NCI-H2081 (cell line): ENCODE measurements at regions not wholly inside any gene's neighbourhood (a gene's known extent, or its start where the extent isn't known, plus 50 kb on each side); places are given as distances from the start of the nearest gene placed in this dataset.
"Not testable (repeated sequence)": the region's sequence is repeated elsewhere in the genome, so short reads cannot be mapped to it uniquely, and the experiment has no call there.

Source experiments
- DNase-seq, 2 experiments: peaks; one replicate each; lab custom pipeline; 2025; lab: John Stamatoyannopoulos, UW

- DNase-seq = no peak
Measured at GRCh38 chr18:42544901-42545300, 570.6 kb downstream of the RIT2 start.

DNA sequence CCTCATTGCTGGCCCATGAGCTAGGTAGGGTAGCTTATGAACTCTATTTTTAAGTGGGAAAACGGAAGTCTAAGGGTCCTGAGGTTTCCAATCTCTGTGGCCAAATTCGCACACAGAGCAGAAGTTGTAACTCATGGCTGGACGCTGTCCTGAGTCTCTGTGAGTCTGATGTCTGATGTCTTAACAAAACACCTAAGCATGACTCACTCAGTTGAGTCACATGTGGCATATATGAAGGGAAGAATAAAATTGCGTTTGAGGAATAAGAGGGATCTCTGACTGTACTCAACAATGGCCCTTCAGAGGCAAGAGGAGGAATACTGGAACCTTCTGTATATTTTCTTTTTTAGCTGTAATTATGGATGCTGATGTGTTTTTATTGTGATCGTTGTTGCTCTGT, 569.7 kb downstream of the RIT2 start:
- DNase-seq = no peak

DNA sequence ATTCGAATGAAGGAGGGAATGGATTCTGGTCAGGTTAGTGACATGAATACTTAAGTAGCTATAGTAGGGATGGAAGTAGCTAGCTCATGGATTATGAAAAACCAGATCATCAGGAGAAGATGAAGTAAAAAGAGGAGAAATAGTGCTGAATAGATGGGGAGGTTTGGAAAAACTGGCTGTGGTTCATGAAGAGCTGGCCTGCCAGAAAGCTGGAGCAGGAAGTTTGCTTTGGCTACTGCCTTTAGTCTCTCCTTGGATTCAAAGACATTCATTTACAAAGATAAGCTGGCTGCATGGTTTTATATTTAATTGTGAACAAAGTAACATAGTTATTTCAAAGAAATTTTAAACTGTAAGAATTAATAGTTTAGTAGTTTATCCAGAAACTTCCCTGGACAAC, 567.0 kb downstream of the RIT2 start:
- no peak for DNase-seq

- no peak for DNase-seq
Measured at GRCh38 chr18:42549596-42549995, 565.9 kb downstream of the RIT2 start.

GRCh38 chr18:42552559-42552958, 562.9 kb downstream of the RIT2 start:
- not testable (repeated sequence) for DNase-seq

- DNase-seq = no peak
Measured at GRCh38 chr18:42559069-42559690, 556.3 kb downstream of the RIT2 start.

GRCh38 chr18:42561521-42561920, 554.0 kb downstream of the RIT2 start:
- DNase-seq = no peak

DNA sequence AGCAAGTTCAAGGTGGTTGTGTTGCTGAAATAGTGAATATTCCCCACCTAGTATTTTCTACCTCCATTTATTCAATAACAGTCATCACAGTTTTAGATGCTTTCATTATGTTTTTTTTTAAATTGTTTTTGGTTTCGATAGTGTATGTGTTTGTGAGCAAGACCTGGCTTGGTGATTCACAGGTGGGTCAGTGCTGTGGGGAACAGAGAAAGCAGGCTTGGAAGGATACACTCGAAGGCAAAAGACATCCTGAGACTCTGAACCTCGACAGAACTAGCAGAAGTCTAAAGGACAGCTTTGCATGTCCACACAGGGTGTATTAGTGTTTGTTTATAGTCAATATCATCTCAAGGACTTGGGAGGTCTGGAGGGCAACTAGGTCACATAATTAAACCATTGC, 551.5 kb downstream of the RIT2 start:
- DNase-seq = no peak

DNA sequence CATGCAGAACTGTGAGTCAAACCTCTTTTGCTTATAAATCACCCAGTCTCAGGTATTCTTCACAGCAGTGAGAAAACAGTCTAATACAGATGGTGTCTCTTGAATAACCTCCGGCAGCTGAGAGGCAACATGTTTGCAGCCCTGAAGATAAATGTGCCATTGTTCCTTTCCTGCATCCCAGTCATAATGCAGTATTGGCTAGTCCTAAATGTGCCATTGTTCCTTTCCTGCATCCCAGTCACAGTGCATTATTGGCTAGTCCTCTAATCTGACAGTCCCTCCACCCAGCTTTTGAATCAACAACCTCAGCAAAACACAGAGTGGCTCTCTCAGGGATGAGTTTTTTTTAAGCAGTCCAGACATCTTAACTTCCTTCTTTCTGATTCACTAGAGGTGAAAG, 550.7 kb downstream of the RIT2 start:
- no peak for DNase-seq

GRCh38 chr18:42568773-42569172, 546.7 kb downstream of the RIT2 start:
- DNase-seq = no peak

DNA sequence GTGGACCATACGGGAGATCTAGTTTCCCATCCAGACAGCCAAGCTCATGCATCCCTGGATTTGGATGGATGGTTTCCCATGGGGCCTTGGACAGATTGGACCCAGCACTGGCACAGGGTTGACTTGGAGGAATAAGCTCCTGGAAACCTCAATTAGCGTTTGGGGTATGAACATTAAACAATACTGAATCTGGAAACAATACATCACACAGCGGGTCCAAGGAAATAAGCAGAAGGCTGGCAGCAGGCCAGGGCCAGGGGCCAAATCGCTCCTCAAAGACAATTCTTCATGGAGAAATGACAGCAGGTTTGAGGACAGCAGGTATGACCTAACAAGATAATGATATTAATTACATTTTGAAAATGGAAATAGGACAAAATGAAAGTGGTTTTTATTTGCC, 540.6 kb downstream of the RIT2 start:
- DNase-seq = peak; percentile 91 to 96

DNA sequence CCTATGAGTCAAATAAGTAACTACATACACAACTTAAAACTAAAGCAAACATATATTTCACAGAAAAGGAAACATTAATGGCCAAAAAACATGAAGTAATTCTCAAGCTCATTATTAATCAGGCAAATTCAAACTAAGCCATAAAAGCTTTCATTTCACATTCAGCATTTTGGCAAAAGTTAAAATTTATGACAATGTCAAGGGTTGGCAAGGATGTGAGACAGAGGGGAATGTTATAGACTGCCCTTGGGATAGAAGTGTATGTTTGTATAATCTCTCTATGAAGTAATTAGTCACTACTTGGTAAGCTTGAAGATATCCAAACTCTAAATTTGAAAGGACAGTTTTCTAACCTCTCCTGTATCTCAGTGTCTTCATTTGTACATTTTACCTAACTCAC, 539.4 kb downstream of the RIT2 start:
- DNase-seq = peak in 1 of 2 experiments; percentile 14

DNA sequence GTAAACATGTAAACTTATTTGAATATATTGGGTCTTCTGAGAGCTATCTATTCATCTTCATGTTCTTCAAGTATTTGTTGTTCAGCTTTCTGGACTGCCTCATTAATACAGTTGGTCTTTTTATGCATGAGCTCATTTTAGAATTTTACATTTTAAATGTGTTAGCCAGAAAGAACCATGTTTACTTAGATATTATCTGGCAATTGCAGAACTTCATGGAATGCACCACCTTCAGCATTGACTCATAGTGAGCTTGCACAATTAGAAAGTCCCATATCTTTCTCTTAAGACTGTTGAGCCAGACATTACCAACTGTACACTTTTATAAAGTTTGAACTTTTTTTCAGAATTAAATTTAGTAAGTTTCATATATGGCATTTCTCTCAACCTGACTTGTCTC, 536.7 kb downstream of the RIT2 start:
- no peak for DNase-seq

GRCh38 chr18:42582266-42582665, 533.2 kb downstream of the RIT2 start:
- no peak for DNase-seq

- DNase-seq = no peak
Measured at GRCh38 chr18:42583283-42583731, 532.2 kb downstream of the RIT2 start.

GRCh38 chr18:42586601-42587000, 528.9 kb downstream of the RIT2 start:
- no peak for DNase-seq

DNA sequence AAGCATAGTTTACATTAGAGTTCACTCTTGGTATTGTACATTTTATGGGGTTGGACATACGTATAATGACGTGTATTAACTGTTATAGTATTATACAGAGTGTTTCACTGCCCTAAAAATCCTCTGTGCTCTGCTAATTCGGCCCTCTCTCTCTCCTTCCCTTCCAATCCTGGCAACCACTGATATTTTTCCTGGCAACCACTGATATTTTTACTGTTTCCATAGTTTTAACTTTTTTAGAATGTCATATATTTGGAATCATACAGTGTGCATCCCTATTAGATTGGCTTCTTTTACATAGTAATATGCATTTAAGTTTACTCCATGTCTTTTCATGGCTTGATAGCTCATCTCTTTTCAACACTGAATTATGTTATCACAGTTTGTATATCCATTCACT, 526.7 kb downstream of the RIT2 start:
- no peak for DNase-seq

DNA sequence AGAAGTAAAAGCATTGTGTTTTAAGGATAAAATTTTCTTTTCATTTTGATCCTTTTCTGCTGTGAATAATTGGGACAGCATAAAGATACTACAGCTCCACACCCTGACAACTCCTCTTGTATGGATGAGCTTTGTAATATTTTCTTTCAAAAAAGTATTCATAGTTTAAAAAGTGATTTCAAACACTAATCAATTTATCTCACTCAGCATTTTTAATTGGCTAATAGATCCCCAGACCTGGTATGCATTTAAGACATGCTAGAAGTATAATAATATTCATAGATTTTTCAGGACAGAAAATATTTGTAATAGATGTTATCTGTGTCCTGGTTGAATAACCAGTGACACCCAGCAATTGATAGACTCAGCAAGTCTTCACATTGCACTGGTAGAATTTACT, 510.7 kb downstream of the RIT2 start:
- DNase-seq = no peak

GRCh38 chr18:42606886-42607495, 508.5 kb downstream of the RIT2 start:
- DNase-seq = no peak

- DNase-seq = no peak
Measured at GRCh38 chr18:42611134-42611533, 504.4 kb downstream of the RIT2 start.

DNA sequence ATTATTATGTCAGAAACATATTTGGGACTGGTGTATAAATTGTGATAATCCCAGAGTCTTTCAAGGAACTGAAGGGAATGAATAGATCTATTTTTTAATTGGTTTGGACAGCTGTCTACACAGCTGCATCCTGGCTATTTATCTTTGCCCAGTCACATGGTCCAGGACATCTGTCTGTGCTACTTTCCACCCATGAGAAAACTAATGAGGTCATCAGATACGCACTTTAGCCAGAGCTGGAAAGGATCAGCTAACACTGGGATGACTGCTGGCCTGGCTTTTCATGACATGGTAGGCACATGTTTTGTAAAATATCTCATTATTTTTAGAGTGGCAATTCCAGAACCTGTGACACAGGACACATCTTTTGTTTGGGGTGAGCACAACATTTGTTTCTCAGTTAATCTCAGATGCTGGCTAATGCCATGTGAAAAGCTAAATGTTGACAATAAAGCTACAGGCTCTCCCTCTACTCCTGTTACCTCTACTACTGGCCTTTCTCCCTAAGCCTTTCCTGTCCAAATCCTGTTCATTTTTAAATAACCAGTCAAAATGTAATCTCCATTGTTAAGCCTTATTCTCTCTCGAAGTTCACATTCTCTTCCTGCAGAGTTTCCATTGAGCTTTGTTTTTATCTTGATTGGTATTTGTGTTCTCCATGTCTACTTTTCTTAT, 500.7 kb downstream of the RIT2 start:
- DNase-seq = peak; percentile 72 to 95

DNA sequence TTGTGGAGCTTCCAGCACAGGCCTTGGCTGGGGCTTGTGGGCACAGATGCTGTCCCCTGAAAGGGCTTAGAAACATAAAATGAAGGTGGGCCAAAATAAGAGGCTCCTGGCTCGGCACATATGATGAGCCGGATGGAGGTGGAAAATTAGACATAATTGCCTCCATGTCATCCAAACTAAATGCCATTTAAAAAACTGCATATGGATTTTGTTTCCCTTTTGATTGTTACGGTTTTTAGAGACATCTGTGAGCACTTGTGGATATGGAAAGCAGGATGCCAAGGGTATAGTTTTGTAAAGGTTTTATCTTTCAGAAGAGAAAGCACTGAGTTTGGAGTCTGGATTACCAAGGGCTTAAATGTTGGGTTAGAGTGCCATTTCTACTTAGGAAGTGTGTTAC, 498.3 kb downstream of the RIT2 start:
- DNase-seq = peak in 1 of 2 experiments; percentile 37

GRCh38 chr18:42619771-42620170, 495.7 kb downstream of the RIT2 start:
- DNase-seq = no peak

DNA sequence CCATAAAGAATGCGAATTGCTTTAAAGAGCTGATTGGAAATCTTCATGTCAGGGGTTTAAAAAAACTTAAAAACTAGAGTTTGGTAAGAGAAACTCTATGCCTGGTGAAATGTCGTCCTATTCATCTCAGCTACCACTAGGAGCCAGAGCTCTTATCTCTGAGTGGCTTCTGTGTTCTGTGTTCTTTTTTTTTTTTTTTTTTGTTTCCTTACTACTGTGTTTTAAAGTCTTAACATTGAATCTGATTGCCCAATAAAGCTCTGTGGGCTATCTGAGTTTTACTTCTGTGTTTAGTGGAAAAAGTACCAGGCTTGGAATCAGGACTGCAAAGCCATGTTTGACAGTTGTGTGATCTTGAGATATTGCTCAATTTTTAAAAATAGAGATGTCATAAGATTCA, 494.8 kb downstream of the RIT2 start:
- no peak for DNase-seq
